ENCODE measurements at regions not wholly inside any gene's neighbourhood (a gene's known extent, or its start where the extent isn't known, plus 50 kb on each side); places are given as distances from the start of the nearest gene placed in this dataset.

DNA sequence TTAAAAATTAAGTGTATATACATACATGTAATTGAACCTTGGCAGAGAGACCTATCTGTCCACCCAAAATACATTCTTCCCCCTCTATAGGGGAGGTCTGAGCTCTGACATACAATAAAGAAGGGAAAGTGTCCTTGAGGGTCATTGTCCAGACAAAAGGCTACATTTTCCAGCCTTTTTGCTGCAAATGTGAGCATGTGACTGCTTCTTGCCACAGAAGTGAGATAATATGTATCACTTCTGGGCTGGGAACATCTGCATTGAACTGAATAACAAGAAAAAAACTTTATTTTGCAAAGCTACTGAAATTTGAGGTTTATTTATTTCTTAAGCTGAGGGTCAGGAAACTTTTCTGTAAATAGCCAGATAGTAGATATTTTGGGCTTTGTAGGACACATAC, 131.3 kb downstream of the TBC1D30 start:
- H3K9me3 ChIP-seq (ENCODE audit: control insufficient read depth in 2 of 2, insufficient read depth in 1 of 2, low read depth in 1 of 2, low read length in 1 of 2), result no peaks in the 10 kb centered on the region
- H3K4me1 ChIP-seq (ENCODE audit: control insufficient read depth in 2 of 2, insufficient read depth in 2 of 2, low read length in 1 of 2), result no peaks in the 10 kb centered on the region
- H3K36me3 ChIP-seq (ENCODE audit: control insufficient read depth in 2 of 2, insufficient read depth in 2 of 2, low read length in 1 of 2), result no peaks in the 10 kb centered on the region
- H3K27me3 ChIP-seq (ENCODE audit: control insufficient read depth in 1 of 2, insufficient read depth in 2 of 2, low read length in 2 of 2), result no peaks in the 10 kb centered on the region
- H3K27ac ChIP-seq (ENCODE audit: low read depth in 2 of 2, low read length in 1 of 2), result no peak overlapping the region
- H3K4me3 ChIP-seq (ENCODE audit: low read depth in 1 of 2, low read length in 2 of 2), result no peak overlapping the region

DNA sequence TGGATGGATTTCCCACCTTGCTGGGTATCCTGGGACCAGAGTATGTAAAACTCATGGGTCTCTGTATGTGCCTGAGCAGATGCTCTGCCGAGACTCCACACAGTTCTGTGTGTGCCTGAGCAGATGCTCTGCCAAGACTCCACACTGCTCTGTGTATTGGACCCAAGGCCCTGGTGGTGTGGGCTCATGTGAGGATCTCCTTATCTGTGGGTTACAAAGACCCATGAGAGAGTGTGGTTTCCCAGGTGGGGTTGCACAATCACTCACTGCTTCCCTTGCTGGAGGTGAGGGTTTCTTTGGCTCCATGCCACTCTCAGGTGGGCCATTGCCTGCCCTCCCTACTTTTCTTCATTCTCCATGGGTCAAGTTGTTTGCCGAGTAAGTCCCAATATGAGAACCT, 141.5 kb downstream of the TBC1D30 start:
- no peaks in the 10 kb centered on the region for H3K4me1 ChIP-seq (ENCODE audit: control insufficient read depth in 2 of 2, insufficient read depth in 2 of 2, low read length in 1 of 2)
- H3K27me3 ChIP-seq (ENCODE audit: control insufficient read depth in 1 of 2, insufficient read depth in 2 of 2, low read length in 2 of 2), result no peaks in the 10 kb centered on the region
- no peak overlapping the region for H3K27ac ChIP-seq (ENCODE audit: low read depth in 2 of 2, low read length in 1 of 2)
- WGBS, 2 donors, result 66 to 69% methylated on average over 2 of the region's 2 CpGs
- peaks cover 0 to 2% of the 10 kb centered on the region in 2 donors for H3K9me3 ChIP-seq (ENCODE audit: control insufficient read depth in 2 of 2, insufficient read depth in 1 of 2, low read depth in 1 of 2, low read length in 1 of 2)
- H3K36me3 ChIP-seq (ENCODE audit: control insufficient read depth in 2 of 2, insufficient read depth in 2 of 2, low read length in 1 of 2), result no peaks in the 10 kb centered on the region
- H3K4me3 ChIP-seq (ENCODE audit: low read depth in 1 of 2, low read length in 2 of 2), result no peak overlapping the region

DNA sequence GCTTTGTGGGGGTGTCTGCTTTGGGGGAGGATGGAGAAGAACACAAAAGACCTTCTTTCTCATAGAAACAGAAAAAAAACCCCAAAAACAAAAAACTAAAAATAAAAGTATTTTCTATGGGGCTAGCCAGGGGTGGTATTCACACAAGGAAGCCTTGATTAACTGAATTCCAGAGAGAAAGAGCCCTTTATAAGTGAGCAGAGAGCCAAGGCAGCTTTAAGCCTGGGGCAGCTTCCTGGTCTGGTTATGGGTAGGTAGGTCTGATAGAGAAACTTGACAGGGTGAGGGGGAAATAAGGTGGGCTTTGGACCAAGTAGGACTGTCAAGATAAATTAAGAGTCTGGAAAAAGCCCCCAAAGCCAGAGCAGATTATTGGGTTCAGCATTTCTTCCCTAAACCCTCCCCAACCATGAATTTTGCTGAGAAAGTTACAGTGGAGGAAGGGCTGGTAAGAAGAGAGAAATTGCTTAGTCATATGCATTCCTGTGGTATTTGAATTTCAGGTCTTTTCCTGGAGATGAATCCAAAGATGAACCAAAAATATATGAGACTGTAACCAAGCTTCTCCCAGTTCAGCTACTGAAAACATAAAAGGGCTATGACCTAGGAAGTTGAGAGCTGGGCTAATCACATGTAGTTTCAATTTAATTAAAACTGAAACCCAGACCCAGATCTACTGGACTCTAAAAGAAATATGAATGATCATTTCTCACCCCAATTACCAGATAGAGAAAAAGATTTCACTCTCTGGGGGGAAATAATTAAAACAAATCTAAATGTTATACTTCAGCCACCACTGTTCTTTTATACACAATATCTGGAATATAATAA, 144.8 kb downstream of the TBC1D30 start:
- no peak overlapping the region for H3K27ac ChIP-seq (ENCODE audit: low read depth in 2 of 2, low read length in 1 of 2)

DNA sequence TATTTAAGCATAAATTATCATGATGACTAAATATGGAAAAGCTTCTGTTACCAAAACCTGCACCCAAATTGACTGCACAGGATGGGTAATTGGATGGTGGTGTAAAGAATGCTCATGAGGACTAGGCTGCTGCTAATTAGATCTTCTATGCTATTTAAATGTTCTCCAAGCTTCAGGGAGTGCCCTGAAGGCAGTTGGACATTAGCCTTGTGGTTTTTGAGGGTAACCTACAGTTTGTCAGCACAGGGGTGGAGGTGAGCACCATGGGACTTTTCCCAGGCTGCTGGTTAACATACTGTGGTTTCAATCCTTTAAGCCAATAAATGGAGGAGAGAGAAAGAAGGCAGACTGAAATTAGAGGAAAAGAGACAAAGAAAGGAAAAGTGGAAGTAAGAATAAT, 145.0 kb downstream of the WIF1 start:
- Histone ChIP-seq H3K9me3 (ENCODE audit: control insufficient read depth in 2 of 2, insufficient read depth in 1 of 2, low read depth in 1 of 2, low read length in 1 of 2) (no peaks in the 10 kb centered on the region), H3K4me3 (ENCODE audit: low read depth in 1 of 2, low read length in 2 of 2) (no peak overlapping the region), H3K27me3 (ENCODE audit: control insufficient read depth in 1 of 2, insufficient read depth in 2 of 2, low read length in 2 of 2) (no peaks in the 10 kb centered on the region), H3K4me1 (ENCODE audit: control insufficient read depth in 2 of 2, insufficient read depth in 2 of 2, low read length in 1 of 2) (no peaks in the 10 kb centered on the region), H3K27ac (ENCODE audit: low read depth in 2 of 2, low read length in 1 of 2) (no peak overlapping the region), H3K36me3 (ENCODE audit: control insufficient read depth in 2 of 2, insufficient read depth in 2 of 2, low read length in 1 of 2) (no peaks in the 10 kb centered on the region)

More for the DNA sequence above, 144.8 kb downstream of the TBC1D30 start:
- Histone ChIP-seq H3K27me3 (ENCODE audit: control insufficient read depth in 1 of 2, insufficient read depth in 2 of 2, low read length in 2 of 2) (no peaks in the 10 kb centered on the region), H3K9me3 (ENCODE audit: control insufficient read depth in 2 of 2, insufficient read depth in 1 of 2, low read depth in 1 of 2, low read length in 1 of 2) (peaks cover 0 to 2% of the 10 kb centered on the region in 2 donors), H3K4me3 (ENCODE audit: low read depth in 1 of 2, low read length in 2 of 2) (no peak overlapping the region), H3K36me3 (ENCODE audit: control insufficient read depth in 2 of 2, insufficient read depth in 2 of 2, low read length in 1 of 2) (no peaks in the 10 kb centered on the region), H3K4me1 (ENCODE audit: control insufficient read depth in 2 of 2, insufficient read depth in 2 of 2, low read length in 1 of 2) (no peaks in the 10 kb centered on the region)

DNA sequence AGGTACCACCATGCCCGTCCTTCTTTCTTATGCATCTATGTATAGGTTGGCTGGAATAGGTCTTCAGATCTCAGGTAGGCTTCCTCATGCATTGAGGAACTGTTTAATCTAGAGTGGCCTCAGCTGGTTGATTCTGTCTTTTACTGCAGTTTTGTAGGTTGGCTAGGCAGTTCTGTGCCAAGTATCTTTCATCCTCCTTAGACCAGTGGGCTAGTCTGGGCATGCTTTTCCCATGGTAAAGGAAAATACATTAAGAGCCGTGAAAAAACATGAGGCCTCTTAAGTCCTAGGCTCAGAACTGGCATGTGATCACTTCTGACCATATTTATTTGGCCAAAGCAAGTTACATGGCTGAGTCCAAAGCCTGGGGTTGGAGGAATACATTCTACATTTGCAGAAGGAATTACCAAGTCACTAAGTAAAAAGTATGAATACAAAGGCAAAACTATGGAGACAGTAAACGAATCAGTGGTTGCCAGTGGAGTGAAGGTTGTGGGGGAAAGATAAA, 137.3 kb downstream of the WIF1 start:
- Histone ChIP-seq H3K9me3 (ENCODE audit: control insufficient read depth in 2 of 2, insufficient read depth in 1 of 2, low read depth in 1 of 2, low read length in 1 of 2) (peaks cover 0 to 2% of the 10 kb centered on the region in 2 donors), H3K36me3 (ENCODE audit: control insufficient read depth in 2 of 2, insufficient read depth in 2 of 2, low read length in 1 of 2) (no peaks in the 10 kb centered on the region), H3K4me1 (ENCODE audit: control insufficient read depth in 2 of 2, insufficient read depth in 2 of 2, low read length in 1 of 2) (no peaks in the 10 kb centered on the region), H3K4me3 (ENCODE audit: low read depth in 1 of 2, low read length in 2 of 2) (no peak overlapping the region), H3K27me3 (ENCODE audit: control insufficient read depth in 1 of 2, insufficient read depth in 2 of 2, low read length in 2 of 2) (no peaks in the 10 kb centered on the region), H3K27ac (ENCODE audit: low read depth in 2 of 2, low read length in 1 of 2) (no peak overlapping the region)
- WGBS, 2 donors, result 58 to 70% methylated on average over 3 of the region's 3 CpGs

DNA sequence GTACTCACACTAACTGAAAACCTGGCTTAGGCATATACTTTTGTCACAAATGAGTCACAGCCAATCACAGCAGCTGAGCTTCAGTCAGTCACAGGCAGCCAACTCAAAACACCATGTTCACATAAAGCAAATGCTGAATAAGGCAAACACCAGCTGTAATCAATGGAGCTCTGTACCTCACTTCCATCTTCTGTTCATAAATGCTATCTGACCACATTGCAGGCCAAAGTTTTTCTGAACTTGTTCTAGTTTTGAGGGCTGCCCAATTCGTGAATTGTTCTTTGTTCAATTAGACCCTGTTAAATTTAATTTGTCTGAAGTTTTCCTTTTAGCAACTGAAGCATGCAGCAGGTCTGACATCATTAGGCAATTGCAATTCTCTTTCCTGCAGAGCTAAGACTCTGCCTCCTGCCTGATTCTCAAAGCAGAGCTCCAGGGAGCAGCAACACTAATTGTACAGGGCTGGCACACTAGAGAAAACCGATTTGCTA, 129.9 kb downstream of the WIF1 start:
- Histone ChIP-seq H3K9me3 (ENCODE audit: control insufficient read depth in 2 of 2, insufficient read depth in 1 of 2, low read depth in 1 of 2, low read length in 1 of 2) (no peaks in the 10 kb centered on the region), H3K36me3 (ENCODE audit: control insufficient read depth in 2 of 2, insufficient read depth in 2 of 2, low read length in 1 of 2) (no peaks in the 10 kb centered on the region), H3K27me3 (ENCODE audit: control insufficient read depth in 1 of 2, insufficient read depth in 2 of 2, low read length in 2 of 2) (no peaks in the 10 kb centered on the region), H3K4me1 (ENCODE audit: control insufficient read depth in 2 of 2, insufficient read depth in 2 of 2, low read length in 1 of 2) (no peaks in the 10 kb centered on the region), H3K27ac (ENCODE audit: low read depth in 2 of 2, low read length in 1 of 2) (no peak overlapping the region), H3K4me3 (ENCODE audit: low read depth in 1 of 2, low read length in 2 of 2) (no peak overlapping the region)
- 41 to 43% methylated on average over 2 of the region's 2 CpGs for WGBS, 2 donors

DNA sequence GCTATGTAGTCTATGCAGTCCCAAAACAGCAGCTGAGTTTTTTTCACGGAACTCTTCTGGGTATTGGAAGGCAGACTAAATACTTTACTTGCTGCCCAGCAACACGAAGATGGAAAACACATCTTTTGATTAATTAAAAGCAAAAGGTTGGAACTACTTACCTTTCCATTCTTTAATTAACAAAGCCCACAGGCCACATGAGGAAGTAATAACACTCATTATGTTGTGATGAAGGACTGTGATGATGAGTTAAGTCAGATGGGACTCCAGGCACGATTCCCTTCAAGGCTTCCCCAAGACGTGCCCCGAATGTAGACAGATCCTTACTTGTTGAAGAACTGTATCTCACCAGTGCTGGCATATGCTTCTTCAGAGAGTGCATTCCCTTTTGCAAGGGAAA, 129.0 kb downstream of the WIF1 start:
- no peaks in the 10 kb centered on the region for H3K4me1 ChIP-seq (ENCODE audit: control insufficient read depth in 2 of 2, insufficient read depth in 2 of 2, low read length in 1 of 2)
- no peak overlapping the region for H3K27ac ChIP-seq (ENCODE audit: low read depth in 2 of 2, low read length in 1 of 2)
- no peaks in the 10 kb centered on the region for H3K36me3 ChIP-seq (ENCODE audit: control insufficient read depth in 2 of 2, insufficient read depth in 2 of 2, low read length in 1 of 2)
- 27 to 46% methylated on average over 5 of the region's 5 CpGs for WGBS, 2 donors
- no peaks in the 10 kb centered on the region for H3K27me3 ChIP-seq (ENCODE audit: control insufficient read depth in 1 of 2, insufficient read depth in 2 of 2, low read length in 2 of 2)
- H3K9me3 ChIP-seq (ENCODE audit: control insufficient read depth in 2 of 2, insufficient read depth in 1 of 2, low read depth in 1 of 2, low read length in 1 of 2), result no peaks in the 10 kb centered on the region
- H3K4me3 ChIP-seq (ENCODE audit: low read depth in 1 of 2, low read length in 2 of 2), result no peak overlapping the region

DNA sequence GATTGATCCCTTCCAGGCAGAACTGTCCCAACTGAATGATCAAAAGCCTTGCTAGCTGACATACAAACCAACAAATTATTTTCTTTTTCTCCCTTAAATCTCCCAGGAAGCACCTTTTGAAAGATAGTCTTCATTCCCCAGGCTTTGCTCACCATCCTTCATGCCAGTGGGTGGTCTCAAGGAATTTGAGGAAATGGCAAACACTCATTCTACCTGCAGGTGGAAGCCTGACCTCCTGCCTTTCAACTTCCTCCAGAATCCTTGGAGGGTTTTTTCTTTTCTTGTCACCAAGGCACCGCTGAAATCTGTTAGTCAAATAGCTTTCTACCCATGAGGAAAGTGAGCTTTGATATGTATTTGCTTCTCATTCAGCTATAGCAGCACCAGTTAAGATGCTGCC, 128.5 kb downstream of the WIF1 start:
- 20 to 22% methylated on average over 1 of the region's 1 CpG for WGBS, 2 donors
- H3K9me3 ChIP-seq (ENCODE audit: control insufficient read depth in 2 of 2, insufficient read depth in 1 of 2, low read depth in 1 of 2, low read length in 1 of 2), result no peaks in the 10 kb centered on the region
- H3K27ac ChIP-seq (ENCODE audit: low read depth in 2 of 2, low read length in 1 of 2), result no peak overlapping the region
- no peak overlapping the region for H3K4me3 ChIP-seq (ENCODE audit: low read depth in 1 of 2, low read length in 2 of 2)
- no peaks in the 10 kb centered on the region for H3K36me3 ChIP-seq (ENCODE audit: control insufficient read depth in 2 of 2, insufficient read depth in 2 of 2, low read length in 1 of 2)
- no peaks in the 10 kb centered on the region for H3K27me3 ChIP-seq (ENCODE audit: control insufficient read depth in 1 of 2, insufficient read depth in 2 of 2, low read length in 2 of 2)
- no peaks in the 10 kb centered on the region for H3K4me1 ChIP-seq (ENCODE audit: control insufficient read depth in 2 of 2, insufficient read depth in 2 of 2, low read length in 1 of 2)

DNA sequence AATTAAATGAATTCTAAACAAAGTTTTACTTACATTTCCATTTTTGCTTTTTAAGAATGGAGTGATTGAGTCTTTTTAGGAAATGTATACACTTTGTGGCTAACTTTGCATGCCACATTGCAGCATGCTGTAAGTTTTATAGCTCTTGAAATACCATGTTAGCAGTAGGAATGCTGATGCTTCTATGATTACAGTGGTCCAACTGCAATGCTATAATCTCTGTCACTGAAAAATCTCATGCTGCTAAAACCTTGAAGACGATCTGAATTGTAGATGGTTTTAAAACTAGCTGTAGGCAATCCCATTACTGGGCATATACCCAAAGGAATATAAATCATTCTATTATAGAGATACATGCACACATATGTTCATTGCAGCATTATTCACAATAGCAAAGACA, 127.6 kb downstream of the WIF1 start:
- no peaks in the 10 kb centered on the region for H3K9me3 ChIP-seq (ENCODE audit: control insufficient read depth in 2 of 2, insufficient read depth in 1 of 2, low read depth in 1 of 2, low read length in 1 of 2)
- H3K27me3 ChIP-seq (ENCODE audit: control insufficient read depth in 1 of 2, insufficient read depth in 2 of 2, low read length in 2 of 2), result no peaks in the 10 kb centered on the region
- H3K36me3 ChIP-seq (ENCODE audit: control insufficient read depth in 2 of 2, insufficient read depth in 2 of 2, low read length in 1 of 2), result no peaks in the 10 kb centered on the region
- no peak overlapping the region for H3K4me3 ChIP-seq (ENCODE audit: low read depth in 1 of 2, low read length in 2 of 2)
- H3K4me1 ChIP-seq (ENCODE audit: control insufficient read depth in 2 of 2, insufficient read depth in 2 of 2, low read length in 1 of 2), result no peaks in the 10 kb centered on the region
- 18 to 51% methylated on average over 1 of the region's 1 CpG for WGBS, 2 donors
- no peak overlapping the region for H3K27ac ChIP-seq (ENCODE audit: low read depth in 2 of 2, low read length in 1 of 2)

DNA sequence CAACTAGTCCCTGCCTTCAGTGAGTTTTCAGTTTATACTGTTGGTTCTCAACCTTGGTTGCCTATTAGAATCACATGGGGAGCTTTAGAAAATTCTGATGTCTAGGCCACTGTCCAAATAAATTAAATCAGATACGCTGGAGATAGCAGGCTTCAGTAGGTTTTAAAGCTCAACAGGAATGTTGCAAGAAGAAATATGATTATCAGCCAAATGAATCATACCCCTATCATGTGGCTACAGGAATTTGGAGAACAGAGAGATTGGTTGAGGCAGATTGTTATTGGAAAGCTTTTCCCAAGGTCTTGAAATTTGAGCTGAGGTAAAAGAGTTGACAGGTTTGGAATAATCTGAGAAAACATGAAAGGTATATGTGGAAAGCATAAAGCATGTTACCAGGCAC, 125.3 kb downstream of the WIF1 start:
- no peaks in the 10 kb centered on the region for H3K4me1 ChIP-seq (ENCODE audit: control insufficient read depth in 2 of 2, insufficient read depth in 2 of 2, low read length in 1 of 2)
- no peaks in the 10 kb centered on the region for H3K27me3 ChIP-seq (ENCODE audit: control insufficient read depth in 1 of 2, insufficient read depth in 2 of 2, low read length in 2 of 2)
- H3K36me3 ChIP-seq (ENCODE audit: control insufficient read depth in 2 of 2, insufficient read depth in 2 of 2, low read length in 1 of 2), result no peaks in the 10 kb centered on the region
- H3K27ac ChIP-seq (ENCODE audit: low read depth in 2 of 2, low read length in 1 of 2), result no peak overlapping the region
- H3K9me3 ChIP-seq (ENCODE audit: control insufficient read depth in 2 of 2, insufficient read depth in 1 of 2, low read depth in 1 of 2, low read length in 1 of 2), result no peaks in the 10 kb centered on the region
- H3K4me3 ChIP-seq (ENCODE audit: low read depth in 1 of 2, low read length in 2 of 2), result no peak overlapping the region
- WGBS, 2 donors, result 40 to 46% methylated on average over 1 of the region's 1 CpG
